WTC11 (cell line): ENCODE measurements at regions not wholly inside any gene's neighbourhood (a gene's known extent, or its start where the extent isn't known, plus 50 kb on each side); places are given as distances from the start of the nearest gene placed in this dataset.

Experiments
- ATAC-seq: fragments of 200-7000 bp; cut with Tn5 transposase; 2 replicates; pipeline ENCODE4 v1.10.0; 2021; ENCODE audit warnings: mild to moderate bottlenecking, moderate library complexity
- CTCF ChIA-PET: fragments of 300-600 bp; sonication (Branson Sonifier 250); formaldehyde crosslinking; loops from one replicate; lab custom pipeline; 2021; ENCODE audit warnings: antibody characterized with exemption; lab: Charles Lee
- POLR2A ChIA-PET: fragments of 350-600 bp; sonication (Branson Sonifier 250); formaldehyde crosslinking; loops from one replicate; lab custom pipeline; 2021; ENCODE audit warnings: antibody characterized with exemption; lab: Charles Lee
- DNase-seq: peaks from one replicate; pipeline ENCODE4 v3.0.0; 2021; ENCODE audit warnings: low spot score
- H3K27ac Mint-ChIP-seq: 2 replicates; pipeline ENCODE4 v1.8.0; 2021; ENCODE audit warnings: mixed read lengths
- H3K27me3 Mint-ChIP-seq: 2 replicates; pipeline ENCODE4 v1.8.0; 2021; ENCODE audit warnings: low read depth, mild to moderate bottlenecking, moderate library complexity, mixed read lengths
- H3K36me3 Mint-ChIP-seq: 2 replicates; pipeline ENCODE4 v1.8.0; 2021; ENCODE audit warnings: mixed read lengths
- H3K4me1 Mint-ChIP-seq: 2 replicates; pipeline ENCODE4 v1.8.0; 2022; ENCODE audit warnings: mixed read lengths
- H3K4me3 Mint-ChIP-seq: 2 replicates; pipeline ENCODE4 v1.8.0; 2021; ENCODE audit warnings: mild to moderate bottlenecking, moderate library complexity, mixed read lengths
- H3K9me3 Mint-ChIP-seq: 2 replicates; pipeline ENCODE4 v1.8.0; 2021; ENCODE audit warnings: mixed read lengths
- CBFB ChIP-seq: sonication (generic); formaldehyde crosslinking; IDR thresholded peaks from 2 replicates; pipeline ENCODE4 v1.8.1; 2022; ENCODE audit warnings: mild to moderate bottlenecking, low read depth, missing genetic modification reagents
- EMX1 ChIP-seq: fragments of 250-450 bp; sonication (Bioruptor Pico); IDR thresholded peaks from 2 replicates; pipeline ENCODE4 v1.8.0; 2021; ENCODE audit warnings: mild to moderate bottlenecking
- ETV6 ChIP-seq: sonication (generic); formaldehyde crosslinking; IDR thresholded peaks from 2 replicates; pipeline ENCODE4 v1.8.1; 2022; ENCODE audit warnings: mild to moderate bottlenecking, missing genetic modification reagents
- HMGA2 ChIP-seq: fragments of 250-450 bp; sonication (Bioruptor Pico); IDR thresholded peaks from 2 replicates; pipeline ENCODE4 v1.4.0; 2021; ENCODE audit warnings: mild to moderate bottlenecking, moderate library complexity
- IRF2 ChIP-seq: sonication (generic); formaldehyde crosslinking; IDR thresholded peaks from 2 replicates; pipeline ENCODE4 v1.8.0; 2022; ENCODE audit warnings: low read depth, missing genetic modification reagents, borderline replicate concordance
- JAZF1 ChIP-seq: fragments of 250-450 bp; sonication (Bioruptor Pico); IDR thresholded peaks from 2 replicates; pipeline ENCODE4 v1.9.0; 2021; ENCODE audit warnings: moderate library complexity, mild to moderate bottlenecking, inconsistent platforms
- JUN ChIP-seq: sonication (generic); formaldehyde crosslinking; IDR thresholded peaks from 2 replicates; pipeline ENCODE4 v1.8.0; 2023; ENCODE audit warnings: mild to moderate bottlenecking, missing genetic modification reagents
- NFATC4 ChIP-seq: fragments of 250-450 bp; sonication (Bioruptor Pico); IDR thresholded peaks from 2 replicates; pipeline ENCODE4 v1.9.0; 2021; ENCODE audit warnings: mild to moderate bottlenecking
- NFE2L1 ChIP-seq: sonication (generic); formaldehyde crosslinking; IDR thresholded peaks from 2 replicates; pipeline ENCODE4 v1.8.1; 2023; ENCODE audit warnings: missing genetic modification reagents
- NFYB ChIP-seq: sonication (generic); formaldehyde crosslinking; conservative IDR thresholded peaks from 2 replicates; pipeline ENCODE4 v1.8.0; 2022; ENCODE audit warnings: low read depth, missing genetic modification reagents
- OVOL2 ChIP-seq: fragments of 250-450 bp; sonication (Bioruptor Pico); IDR thresholded peaks from 2 replicates; pipeline ENCODE4 v1.9.0; 2021; ENCODE audit warnings: mild to moderate bottlenecking, borderline replicate concordance
- ZBTB21 ChIP-seq: sonication (generic); formaldehyde crosslinking; IDR thresholded peaks from 2 replicates; pipeline ENCODE4 v1.8.1; 2023; ENCODE audit warnings: mild to moderate bottlenecking, missing genetic modification reagents, borderline replicate concordance
- ZNF121 ChIP-seq: sonication (generic); formaldehyde crosslinking; IDR thresholded peaks from 2 replicates; pipeline ENCODE4 v1.8.0; 2023; ENCODE audit warnings: missing genetic modification reagents
- ZNF317 ChIP-seq: sonication (generic); formaldehyde crosslinking; IDR thresholded peaks from 2 replicates; pipeline ENCODE4 v1.8.1; 2023; ENCODE audit warnings: low read depth, mild to moderate bottlenecking, moderate library complexity, missing genetic modification reagents, borderline replicate concordance
- ZNF396 ChIP-seq: fragments of 250-450 bp; sonication (Bioruptor Pico); IDR thresholded peaks from 2 replicates; pipeline ENCODE4 v1.8.0; 2021; ENCODE audit warnings: mild to moderate bottlenecking, moderate library complexity, borderline replicate concordance
- ZNF416 ChIP-seq: fragments of 250-450 bp; sonication (Bioruptor Pico); IDR thresholded peaks from 2 replicates; pipeline ENCODE4 v1.9.0; 2021; ENCODE audit warnings: mild to moderate bottlenecking, inconsistent platforms
- ZNF671 ChIP-seq: fragments of 250-450 bp; sonication (Bioruptor Pico); IDR thresholded peaks from 2 replicates; pipeline ENCODE4 v1.8.0; 2021; ENCODE audit warnings: mild to moderate bottlenecking
- TF ChIP-seq, protein P1 (sequence below): fragments of 250-450 bp; sonication (Bioruptor Pico); IDR thresholded peaks from 2 replicates; pipeline ENCODE4 v1.9.0; 2021; ENCODE audit warnings: mild to moderate bottlenecking
- TF ChIP-seq, protein P2 (sequence below): sonication (generic); formaldehyde crosslinking; IDR thresholded peaks from 2 replicates; pipeline ENCODE4 v1.8.1; 2022; ENCODE audit warnings: mild to moderate bottlenecking, missing genetic modification reagents, moderate library complexity, borderline replicate concordance
- TF ChIP-seq, protein P3 (sequence below): sonication (generic); formaldehyde crosslinking; IDR thresholded peaks from 2 replicates; pipeline ENCODE4 v1.8.1; 2022; ENCODE audit warnings: low read depth, missing genetic modification reagents, borderline replicate concordance
- TF ChIP-seq, protein P4 (sequence below): sonication (generic); formaldehyde crosslinking; IDR thresholded peaks from 2 replicates; pipeline ENCODE4 v1.8.1; 2023; ENCODE audit warnings: mild to moderate bottlenecking, missing genetic modification reagents, borderline replicate concordance
- TF ChIP-seq, protein P5 (sequence below): sonication (generic); formaldehyde crosslinking; IDR thresholded peaks from 2 replicates; pipeline ENCODE4 v1.8.1; 2022; ENCODE audit warnings: missing genetic modification reagents, borderline replicate concordance
- TF ChIP-seq, protein P6 (sequence below): sonication (generic); formaldehyde crosslinking; IDR thresholded peaks from 2 replicates; pipeline ENCODE4 v1.8.0; 2022; ENCODE audit warnings: missing genetic modification reagents

DNA sequence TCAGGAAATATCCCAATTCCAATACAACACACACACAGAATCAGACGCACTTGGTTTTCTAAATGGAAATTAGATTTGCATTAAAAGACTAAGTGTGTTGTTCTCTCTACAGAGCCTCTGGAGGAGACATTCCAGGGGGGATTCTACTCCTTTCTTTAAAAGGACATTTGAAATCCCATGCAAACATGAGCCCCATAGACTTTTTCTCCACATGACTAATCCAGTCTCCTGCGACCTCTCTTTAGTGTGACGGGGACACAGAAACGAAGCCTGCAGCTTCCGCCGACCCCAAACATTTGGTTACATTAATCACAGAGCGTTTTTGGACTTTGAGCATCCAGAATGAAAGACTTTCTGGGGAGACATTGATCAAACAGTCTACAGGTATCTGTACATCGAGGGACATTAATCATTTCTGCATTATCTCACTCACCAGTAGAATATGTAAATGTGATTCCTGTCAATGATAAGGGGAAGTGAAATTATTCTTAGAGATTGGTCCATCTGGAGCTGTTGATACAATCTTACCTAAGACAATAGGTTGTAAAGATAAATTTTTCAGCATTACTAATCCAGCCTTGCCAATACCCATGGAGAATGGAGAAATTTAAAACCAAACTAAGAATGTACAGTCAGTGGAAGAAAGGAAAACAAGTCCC is 103.4 kb upstream of the IRX3 start:
- POLR2A ChIA-PET: no interaction called here
- no peak for DNase-seq
- CTCF ChIA-PET: interaction anchor here (0.7 kb wide), 1 partner anchor 9 kb away, joined by 3 read pairs; no protein-coding TSS in a partner anchor

DNA sequence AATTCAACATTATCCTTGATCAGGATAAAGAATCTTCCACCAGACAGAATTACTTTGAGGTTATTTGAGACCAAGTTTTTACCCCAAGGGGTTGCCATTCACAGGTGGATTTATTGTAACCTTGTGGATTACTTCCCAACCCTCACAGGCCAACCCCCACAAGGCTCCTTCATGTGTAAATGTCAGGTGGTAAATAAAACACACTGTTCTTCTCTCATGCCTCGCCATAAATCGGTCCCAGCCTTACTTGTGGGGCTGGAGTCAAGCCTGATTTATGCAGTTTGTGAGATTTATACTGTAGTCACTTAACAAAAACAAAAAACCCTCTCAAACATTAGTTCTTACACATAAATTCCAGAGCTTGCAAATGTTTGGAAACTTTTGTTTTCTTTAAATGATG is 98.6 kb upstream of the IRX3 start:
- ChIA-PET POLR2A (no interaction called here), CTCF (no interaction called here)
- Mint-ChIP-seq H3K9me3 (peaks cover 26% of the 10 kb centered on the region), H3K4me3 (no peak overlapping the region), H3K27ac (no peak overlapping the region), H3K36me3 (0 out of 2 replicates have a peak, but pooled peaks cover 8% of the 10 kb centered on the region), H3K4me1 (peaks cover 21% of the 10 kb centered on the region), H3K27me3 (peaks cover 3% of the 10 kb centered on the region; the same call in 1 of the 2 replicates)
- no peak for DNase-seq
- ATAC-seq: no peak
- TF ChIP-seq, protein P1, sequence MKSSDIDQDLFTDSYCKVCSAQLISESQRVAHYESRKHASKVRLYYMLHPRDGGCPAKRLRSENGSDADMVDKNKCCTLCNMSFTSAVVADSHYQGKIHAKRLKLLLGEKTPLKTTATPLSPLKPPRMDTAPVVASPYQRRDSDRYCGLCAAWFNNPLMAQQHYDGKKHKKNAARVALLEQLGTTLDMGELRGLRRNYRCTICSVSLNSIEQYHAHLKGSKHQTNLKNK: no peak
- TF ChIP-seq IRF2 (no peak), EMX1 (CRISPR knock-in tag) (no peak), ZNF317 (CRISPR knock-in tag) (no peak), ZNF121 (CRISPR knock-in tag) (no peak), JUN (CRISPR knock-in tag) (no peak), NFATC4 (CRISPR knock-in tag) (no peak), OVOL2 (CRISPR knock-in tag) (no peak)
- TF ChIP-seq, protein P2, sequence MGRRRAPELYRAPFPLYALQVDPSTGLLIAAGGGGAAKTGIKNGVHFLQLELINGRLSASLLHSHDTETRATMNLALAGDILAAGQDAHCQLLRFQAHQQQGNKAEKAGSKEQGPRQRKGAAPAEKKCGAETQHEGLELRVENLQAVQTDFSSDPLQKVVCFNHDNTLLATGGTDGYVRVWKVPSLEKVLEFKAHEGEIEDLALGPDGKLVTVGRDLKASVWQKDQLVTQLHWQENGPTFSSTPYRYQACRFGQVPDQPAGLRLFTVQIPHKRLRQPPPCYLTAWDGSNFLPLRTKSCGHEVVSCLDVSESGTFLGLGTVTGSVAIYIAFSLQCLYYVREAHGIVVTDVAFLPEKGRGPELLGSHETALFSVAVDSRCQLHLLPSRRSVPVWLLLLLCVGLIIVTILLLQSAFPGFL (CRISPR knock-in tag): no peak
- TF ChIP-seq, protein P3, sequence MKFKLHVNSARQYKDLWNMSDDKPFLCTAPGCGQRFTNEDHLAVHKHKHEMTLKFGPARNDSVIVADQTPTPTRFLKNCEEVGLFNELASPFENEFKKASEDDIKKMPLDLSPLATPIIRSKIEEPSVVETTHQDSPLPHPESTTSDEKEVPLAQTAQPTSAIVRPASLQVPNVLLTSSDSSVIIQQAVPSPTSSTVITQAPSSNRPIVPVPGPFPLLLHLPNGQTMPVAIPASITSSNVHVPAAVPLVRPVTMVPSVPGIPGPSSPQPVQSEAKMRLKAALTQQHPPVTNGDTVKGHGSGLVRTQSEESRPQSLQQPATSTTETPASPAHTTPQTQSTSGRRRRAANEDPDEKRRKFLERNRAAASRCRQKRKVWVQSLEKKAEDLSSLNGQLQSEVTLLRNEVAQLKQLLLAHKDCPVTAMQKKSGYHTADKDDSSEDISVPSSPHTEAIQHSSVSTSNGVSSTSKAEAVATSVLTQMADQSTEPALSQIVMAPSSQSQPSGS (CRISPR knock-in tag): no peak

More for the DNA sequence above, 103.4 kb upstream of the IRX3 start:
- Mint-ChIP-seq H3K9me3 (no peaks in the 10 kb centered on the region), H3K4me3 (no peak overlapping the region), H3K27ac (no peak overlapping the region), H3K27me3 (peaks cover 3% of the 10 kb centered on the region; the same call in 1 of the 2 replicates), H3K4me1 (peaks cover 21% of the 10 kb centered on the region), H3K36me3 (no peaks in the 10 kb centered on the region)
- no peak for ATAC-seq
- TF ChIP-seq ZNF121 (CRISPR knock-in tag) (no peak), NFYB (no peak), ETV6 (no peak), ZNF671 (CRISPR knock-in tag) (no peak), ZNF396 (CRISPR knock-in tag) (no peak), ZBTB21 (CRISPR knock-in tag) (no peak), CBFB (no peak), HMGA2 (CRISPR knock-in tag) (no peak), NFE2L1 (CRISPR knock-in tag) (no peak), ZNF416 (CRISPR knock-in tag) (no peak), JAZF1 (no peak)
- TF ChIP-seq, protein P4, sequence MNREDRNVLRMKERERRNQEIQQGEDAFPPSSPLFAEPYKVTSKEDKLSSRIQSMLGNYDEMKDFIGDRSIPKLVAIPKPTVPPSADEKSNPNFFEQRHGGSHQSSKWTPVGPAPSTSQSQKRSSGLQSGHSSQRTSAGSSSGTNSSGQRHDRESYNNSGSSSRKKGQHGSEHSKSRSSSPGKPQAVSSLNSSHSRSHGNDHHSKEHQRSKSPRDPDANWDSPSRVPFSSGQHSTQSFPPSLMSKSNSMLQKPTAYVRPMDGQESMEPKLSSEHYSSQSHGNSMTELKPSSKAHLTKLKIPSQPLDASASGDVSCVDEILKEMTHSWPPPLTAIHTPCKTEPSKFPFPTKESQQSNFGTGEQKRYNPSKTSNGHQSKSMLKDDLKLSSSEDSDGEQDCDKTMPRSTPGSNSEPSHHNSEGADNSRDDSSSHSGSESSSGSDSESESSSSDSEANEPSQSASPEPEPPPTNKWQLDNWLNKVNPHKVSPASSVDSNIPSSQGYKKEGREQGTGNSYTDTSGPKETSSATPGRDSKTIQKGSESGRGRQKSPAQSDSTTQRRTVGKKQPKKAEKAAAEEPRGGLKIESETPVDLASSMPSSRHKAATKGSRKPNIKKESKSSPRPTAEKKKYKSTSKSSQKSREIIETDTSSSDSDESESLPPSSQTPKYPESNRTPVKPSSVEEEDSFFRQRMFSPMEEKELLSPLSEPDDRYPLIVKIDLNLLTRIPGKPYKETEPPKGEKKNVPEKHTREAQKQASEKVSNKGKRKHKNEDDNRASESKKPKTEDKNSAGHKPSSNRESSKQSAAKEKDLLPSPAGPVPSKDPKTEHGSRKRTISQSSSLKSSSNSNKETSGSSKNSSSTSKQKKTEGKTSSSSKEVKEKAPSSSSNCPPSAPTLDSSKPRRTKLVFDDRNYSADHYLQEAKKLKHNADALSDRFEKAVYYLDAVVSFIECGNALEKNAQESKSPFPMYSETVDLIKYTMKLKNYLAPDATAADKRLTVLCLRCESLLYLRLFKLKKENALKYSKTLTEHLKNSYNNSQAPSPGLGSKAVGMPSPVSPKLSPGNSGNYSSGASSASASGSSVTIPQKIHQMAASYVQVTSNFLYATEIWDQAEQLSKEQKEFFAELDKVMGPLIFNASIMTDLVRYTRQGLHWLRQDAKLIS: no peak
- TF ChIP-seq, protein P5, sequence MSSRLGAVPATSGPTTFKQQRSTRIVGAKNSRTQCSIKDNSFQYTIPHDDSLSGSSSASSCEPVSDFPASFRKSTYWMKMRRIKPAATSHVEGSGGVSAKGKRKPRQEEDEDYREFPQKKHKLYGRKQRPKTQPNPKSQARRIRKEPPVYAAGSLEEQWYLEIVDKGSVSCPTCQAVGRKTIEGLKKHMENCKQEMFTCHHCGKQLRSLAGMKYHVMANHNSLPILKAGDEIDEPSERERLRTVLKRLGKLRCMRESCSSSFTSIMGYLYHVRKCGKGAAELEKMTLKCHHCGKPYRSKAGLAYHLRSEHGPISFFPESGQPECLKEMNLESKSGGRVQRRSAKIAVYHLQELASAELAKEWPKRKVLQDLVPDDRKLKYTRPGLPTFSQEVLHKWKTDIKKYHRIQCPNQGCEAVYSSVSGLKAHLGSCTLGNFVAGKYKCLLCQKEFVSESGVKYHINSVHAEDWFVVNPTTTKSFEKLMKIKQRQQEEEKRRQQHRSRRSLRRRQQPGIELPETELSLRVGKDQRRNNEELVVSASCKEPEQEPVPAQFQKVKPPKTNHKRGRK (CRISPR knock-in tag): no peak
- TF ChIP-seq, protein P6, sequence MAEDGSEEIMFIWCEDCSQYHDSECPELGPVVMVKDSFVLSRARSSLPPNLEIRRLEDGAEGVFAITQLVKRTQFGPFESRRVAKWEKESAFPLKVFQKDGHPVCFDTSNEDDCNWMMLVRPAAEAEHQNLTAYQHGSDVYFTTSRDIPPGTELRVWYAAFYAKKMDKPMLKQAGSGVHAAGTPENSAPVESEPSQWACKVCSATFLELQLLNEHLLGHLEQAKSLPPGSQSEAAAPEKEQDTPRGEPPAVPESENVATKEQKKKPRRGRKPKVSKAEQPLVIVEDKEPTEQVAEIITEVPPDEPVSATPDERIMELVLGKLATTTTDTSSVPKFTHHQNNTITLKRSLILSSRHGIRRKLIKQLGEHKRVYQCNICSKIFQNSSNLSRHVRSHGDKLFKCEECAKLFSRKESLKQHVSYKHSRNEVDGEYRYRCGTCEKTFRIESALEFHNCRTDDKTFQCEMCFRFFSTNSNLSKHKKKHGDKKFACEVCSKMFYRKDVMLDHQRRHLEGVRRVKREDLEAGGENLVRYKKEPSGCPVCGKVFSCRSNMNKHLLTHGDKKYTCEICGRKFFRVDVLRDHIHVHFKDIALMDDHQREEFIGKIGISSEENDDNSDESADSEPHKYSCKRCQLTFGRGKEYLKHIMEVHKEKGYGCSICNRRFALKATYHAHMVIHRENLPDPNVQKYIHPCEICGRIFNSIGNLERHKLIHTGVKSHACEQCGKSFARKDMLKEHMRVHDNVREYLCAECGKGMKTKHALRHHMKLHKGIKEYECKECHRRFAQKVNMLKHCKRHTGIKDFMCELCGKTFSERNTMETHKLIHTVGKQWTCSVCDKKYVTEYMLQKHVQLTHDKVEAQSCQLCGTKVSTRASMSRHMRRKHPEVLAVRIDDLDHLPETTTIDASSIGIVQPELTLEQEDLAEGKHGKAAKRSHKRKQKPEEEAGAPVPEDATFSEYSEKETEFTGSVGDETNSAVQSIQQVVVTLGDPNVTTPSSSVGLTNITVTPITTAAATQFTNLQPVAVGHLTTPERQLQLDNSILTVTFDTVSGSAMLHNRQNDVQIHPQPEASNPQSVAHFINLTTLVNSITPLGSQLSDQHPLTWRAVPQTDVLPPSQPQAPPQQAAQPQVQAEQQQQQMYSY (CRISPR knock-in tag): no peak
